ENCODE measurements at regions not wholly inside any gene's neighbourhood (a gene's known extent, or its start where the extent isn't known, plus 50 kb on each side); places are given as distances from the start of the nearest gene placed in this dataset.
"Not testable (repeated sequence)": the region's sequence is repeated elsewhere in the genome, so short reads cannot be mapped to it uniquely, and the experiment has no call there.

DNA sequence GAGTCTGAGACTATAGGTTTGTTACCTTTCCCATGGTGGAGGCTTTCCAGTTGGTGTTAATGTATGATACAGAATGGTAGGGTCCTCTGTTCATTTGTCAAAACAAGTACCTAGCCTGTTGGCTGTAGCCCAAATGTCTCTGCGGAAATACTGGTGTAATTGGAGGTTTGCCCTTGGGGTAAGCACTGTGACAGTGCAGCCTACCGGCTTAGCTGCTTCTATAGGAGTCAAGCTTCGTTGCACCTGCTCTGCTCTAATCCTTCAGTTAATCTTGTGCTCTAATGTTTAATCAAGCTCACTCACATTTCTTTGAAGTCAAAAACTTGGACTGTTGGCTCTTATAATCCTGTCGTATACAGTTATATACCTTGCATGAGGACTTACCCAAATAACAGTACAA, 203.4 kb downstream of the CCNG2 start:
- no peaks in the 10 kb centered on the region for H3K36me3 ChIP-seq

DNA sequence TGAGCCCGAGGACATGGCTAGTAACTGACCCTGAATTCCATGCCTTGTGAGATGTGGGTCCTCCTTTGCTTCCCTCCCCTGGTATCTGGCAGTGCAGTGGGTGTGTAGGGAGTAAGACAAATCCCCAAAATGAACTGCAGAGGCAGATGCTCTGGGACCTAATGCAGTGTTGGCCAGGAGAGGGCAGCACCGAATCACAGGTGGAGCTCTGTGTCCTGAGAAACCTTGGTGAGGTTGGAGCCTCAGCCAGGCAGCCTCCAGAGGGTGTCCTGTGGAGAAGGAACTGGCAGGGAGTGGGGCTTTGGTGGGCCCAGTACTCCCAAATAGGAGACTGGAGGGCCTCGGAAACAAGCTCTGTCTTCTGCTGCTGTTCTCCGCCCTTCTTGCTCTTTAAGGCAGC, 209.9 kb downstream of the CCNG2 start:
- H3K27ac ChIP-seq; H3K9me3 ChIP-seq; H3K4me1 ChIP-seq; H3K36me3 ChIP-seq; H3K4me3 ChIP-seq; DNase-seq; intact Hi-C loops (cut with DNase I): not testable (repeated sequence)
- WGBS, 2 donors = 80% methylated on average over 1 of the region's 4 CpGs; no CpG with 5 or more reads in 1 of the 2 donors
- H3K27me3 ChIP-seq = peaks cover 0 to 27% (median 0%) of the 10 kb centered on the region in 4 donors
- TF ChIP-seq, protein P1, sequence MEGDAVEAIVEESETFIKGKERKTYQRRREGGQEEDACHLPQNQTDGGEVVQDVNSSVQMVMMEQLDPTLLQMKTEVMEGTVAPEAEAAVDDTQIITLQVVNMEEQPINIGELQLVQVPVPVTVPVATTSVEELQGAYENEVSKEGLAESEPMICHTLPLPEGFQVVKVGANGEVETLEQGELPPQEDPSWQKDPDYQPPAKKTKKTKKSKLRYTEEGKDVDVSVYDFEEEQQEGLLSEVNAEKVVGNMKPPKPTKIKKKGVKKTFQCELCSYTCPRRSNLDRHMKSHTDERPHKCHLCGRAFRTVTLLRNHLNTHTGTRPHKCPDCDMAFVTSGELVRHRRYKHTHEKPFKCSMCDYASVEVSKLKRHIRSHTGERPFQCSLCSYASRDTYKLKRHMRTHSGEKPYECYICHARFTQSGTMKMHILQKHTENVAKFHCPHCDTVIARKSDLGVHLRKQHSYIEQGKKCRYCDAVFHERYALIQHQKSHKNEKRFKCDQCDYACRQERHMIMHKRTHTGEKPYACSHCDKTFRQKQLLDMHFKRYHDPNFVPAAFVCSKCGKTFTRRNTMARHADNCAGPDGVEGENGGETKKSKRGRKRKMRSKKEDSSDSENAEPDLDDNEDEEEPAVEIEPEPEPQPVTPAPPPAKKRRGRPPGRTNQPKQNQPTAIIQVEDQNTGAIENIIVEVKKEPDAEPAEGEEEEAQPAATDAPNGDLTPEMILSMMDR (IDR thresholded peaks at IDR 0.05) = peak in 3 of 6 experiments; percentile 5 to 51 (median 15)

More for the DNA sequence above, 203.4 kb downstream of the CCNG2 start:
- no peak for DNase-seq
- Histone ChIP-seq H3K27ac (no peak overlapping the region), H3K9me3 (no peaks in the 10 kb centered on the region), H3K4me1 (peaks cover 0 to 7% (median 0%) of the 10 kb centered on the region in 3 donors), H3K27me3 (peaks cover 0 to 44% (median 0%) of the 10 kb centered on the region in 4 donors), H3K4me3 (no peak overlapping the region)
- TF ChIP-seq POLR2A (IDR thresholded peaks at IDR 0.05) = no peak
- TF ChIP-seq, protein P1 (IDR thresholded peaks at IDR 0.05) = no peak
- intact Hi-C loops (cut with DNase I) = no loop called here
- 50 to 56% methylated on average over 4 of the region's 4 CpGs for WGBS, 2 donors

DNA sequence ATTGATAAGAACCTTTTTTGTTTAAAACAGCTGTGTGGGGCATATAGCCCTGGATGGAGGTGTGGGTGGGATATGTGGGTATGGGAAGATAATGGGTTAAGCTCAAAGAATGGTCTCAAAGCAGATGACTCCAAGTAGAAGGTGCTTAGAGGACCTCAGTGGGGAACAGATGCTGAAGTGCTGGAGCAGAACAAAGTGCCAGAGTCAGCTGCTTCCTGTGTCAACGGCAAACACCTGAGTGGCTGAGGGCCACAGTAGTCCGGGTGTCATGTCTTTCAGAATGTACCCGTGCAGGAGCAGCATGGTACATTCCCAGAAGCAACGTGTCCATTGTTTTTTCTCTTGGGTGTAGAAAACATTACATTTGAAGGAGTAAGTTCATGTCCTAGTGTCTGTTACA, 210.6 kb downstream of the CCNG2 start:
- 61 to 81% methylated on average over 4 of the region's 4 CpGs for WGBS, 2 donors
- Histone ChIP-seq H3K4me3 (no peak overlapping the region), H3K9me3 (no peaks in the 10 kb centered on the region), H3K4me1 (no peaks in the 10 kb centered on the region), H3K36me3 (no peaks in the 10 kb centered on the region), H3K27me3 (peaks cover 0 to 19% (median 0%) of the 10 kb centered on the region in 4 donors), H3K27ac (no peak overlapping the region)
- TF ChIP-seq, protein P1 (IDR thresholded peaks at IDR 0.05) = no peak
- no peak for TF ChIP-seq POLR2A (IDR thresholded peaks at IDR 0.05)
- DNase-seq = no peak
- intact Hi-C loops (cut with DNase I) = no loop called here

DNA sequence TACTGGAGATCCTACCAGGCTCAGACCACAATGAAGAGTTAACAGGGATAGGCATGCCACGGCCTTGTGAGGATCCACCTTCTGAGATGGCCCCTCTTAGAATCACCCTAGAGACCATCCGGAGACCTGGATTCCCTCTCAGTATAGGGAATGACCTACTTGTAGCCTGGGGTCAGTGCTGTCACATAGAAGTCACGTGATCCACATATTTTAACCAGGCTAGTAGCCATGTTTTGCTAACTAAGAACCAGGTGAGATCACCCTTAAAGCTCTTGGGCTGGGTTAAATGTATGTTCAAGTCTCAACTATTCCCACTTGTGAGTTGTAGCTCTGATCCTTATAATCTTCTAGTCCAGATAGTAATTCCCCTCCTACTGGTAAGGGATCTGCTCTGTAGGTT, 215.4 kb downstream of the CCNG2 start:
- intact Hi-C loops (cut with DNase I) = no loop called here
- H3K36me3 ChIP-seq = no peaks in the 10 kb centered on the region
- no peaks in the 10 kb centered on the region for H3K27me3 ChIP-seq
- no peak overlapping the region for H3K27ac ChIP-seq
- TF ChIP-seq, protein P1 (IDR thresholded peaks at IDR 0.05) = no peak
- no peak for TF ChIP-seq POLR2A (IDR thresholded peaks at IDR 0.05)
- H3K9me3 ChIP-seq = no peaks in the 10 kb centered on the region
- H3K4me1 ChIP-seq = no peaks in the 10 kb centered on the region
- no peak overlapping the region for H3K4me3 ChIP-seq
- DNase-seq = no peak
- WGBS, 2 donors = 74 to 79% methylated on average over 3 of the region's 3 CpGs

DNA sequence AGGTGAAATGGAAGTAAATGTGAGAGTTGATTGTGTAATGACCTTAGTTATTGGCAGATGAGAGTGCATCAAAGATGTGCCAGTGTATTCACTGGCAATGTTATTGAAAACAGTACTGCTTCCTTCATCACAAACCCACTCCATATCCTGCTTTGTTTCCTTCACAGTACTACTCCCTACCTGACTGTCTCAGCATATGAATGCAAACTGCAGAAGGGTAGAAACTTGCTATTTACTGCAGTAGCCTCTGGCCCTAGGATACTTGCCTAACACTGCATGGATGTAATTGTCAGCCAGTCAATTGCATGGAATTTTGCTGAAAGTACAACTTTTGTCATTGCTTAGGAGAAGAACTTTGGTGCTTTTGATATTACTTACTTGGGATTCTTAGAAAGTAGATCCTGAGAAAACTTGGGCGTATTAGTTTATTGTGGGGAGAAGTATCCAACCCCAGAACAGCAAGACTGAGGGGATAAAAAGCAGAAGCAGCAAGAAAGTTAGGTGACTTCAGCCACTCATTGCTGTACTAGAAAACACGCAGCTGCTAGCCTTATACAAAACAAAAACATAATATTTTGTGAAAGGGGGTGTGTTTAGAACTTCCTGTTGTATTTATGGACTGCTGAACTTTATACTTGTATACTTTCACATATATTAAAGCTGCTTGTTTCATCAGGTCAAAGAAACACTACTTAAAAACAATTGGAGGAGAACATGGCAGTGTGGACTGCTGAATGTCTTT, 219.0 kb downstream of the CCNG2 start:
- WGBS, 2 donors = 74 to 75% methylated on average over 2 of the region's 2 CpGs
- no peak overlapping the region for H3K4me3 ChIP-seq

More for the DNA sequence above, 219.0 kb downstream of the CCNG2 start:
- intact Hi-C loops (cut with DNase I) = no loop called here
- Histone ChIP-seq H3K4me1 (no peaks in the 10 kb centered on the region), H3K36me3 (no peaks in the 10 kb centered on the region), H3K9me3 (no peaks in the 10 kb centered on the region), H3K27me3 (no peaks in the 10 kb centered on the region), H3K27ac (no peak overlapping the region)
- TF ChIP-seq, protein P1 (IDR thresholded peaks at IDR 0.05) = no peak
- TF ChIP-seq POLR2A (IDR thresholded peaks at IDR 0.05) = no peak
- no peak for DNase-seq

Measured in esophagus squamous epithelium (tissue), 5 donors.